ENCODE measurements at regions not wholly inside any gene's neighbourhood (a gene's known extent, or its start where the extent isn't known, plus 50 kb on each side); places are given as distances from the start of the nearest gene placed in this dataset.
"Not testable (repeated sequence)": the region's sequence is repeated elsewhere in the genome, so short reads cannot be mapped to it uniquely, and the experiment has no call there.

DNA sequence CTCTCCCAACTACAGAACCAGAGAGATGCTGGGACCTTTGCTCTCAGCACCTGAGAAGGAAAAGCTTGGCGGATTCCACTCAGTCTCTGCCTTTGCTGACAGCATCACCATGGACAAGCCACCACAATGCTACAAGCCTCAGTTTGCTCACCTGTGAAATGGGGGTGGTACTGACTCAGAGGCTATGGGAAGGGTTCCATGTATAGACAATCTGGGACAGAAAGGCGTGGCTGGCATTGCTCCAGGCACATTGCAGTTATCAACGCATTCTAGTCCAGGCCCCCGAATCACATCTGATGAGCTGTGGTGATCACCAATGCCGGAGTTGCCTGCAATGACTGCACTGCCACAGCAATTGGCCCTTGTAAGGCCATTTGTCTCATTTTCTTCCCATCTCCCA is 72.6 kb downstream of the ISX start:
- DNase-seq, result no peak

DNA sequence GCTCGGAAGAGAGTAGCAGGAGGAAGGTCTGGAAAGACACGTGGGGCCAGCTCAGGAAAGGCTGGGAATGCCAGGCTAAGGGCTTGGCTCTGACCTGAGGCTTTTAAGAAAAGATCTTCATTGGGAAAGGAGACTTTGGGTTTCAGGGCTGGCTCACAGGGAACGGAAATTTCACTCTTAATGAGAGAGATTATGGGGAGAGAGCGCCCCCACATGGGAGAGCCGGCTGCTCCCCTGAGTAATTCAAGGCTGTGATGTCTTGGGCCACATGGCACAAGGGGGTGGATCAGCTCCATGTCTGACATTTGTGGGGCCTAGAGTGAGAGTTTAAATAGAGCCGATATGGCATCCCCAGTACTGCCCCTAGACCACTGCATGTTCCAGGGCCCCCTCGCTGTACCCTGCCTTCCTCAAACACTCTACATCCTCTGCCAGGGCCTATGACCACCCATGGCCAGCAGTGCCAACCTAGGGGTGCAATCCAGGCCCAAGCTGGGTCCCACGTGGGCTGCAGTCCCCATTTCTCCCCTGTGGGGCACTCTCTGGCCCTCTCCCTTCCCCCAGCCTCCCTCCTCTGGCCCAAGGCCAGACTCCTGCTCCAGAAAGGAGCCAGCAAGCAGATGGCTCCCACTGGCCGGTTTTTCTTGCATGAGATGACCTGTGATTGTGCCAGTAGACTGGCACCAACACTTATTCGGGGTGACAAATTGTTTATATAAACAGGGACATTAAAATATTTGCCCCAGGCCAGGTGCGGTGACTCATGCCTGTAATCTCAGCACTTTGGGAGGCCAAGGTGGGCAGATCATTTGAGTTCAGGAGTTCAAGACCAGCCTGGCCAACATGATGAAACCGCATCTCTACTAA is 75.2 kb downstream of the ISX start:
- DNase-seq, result peak; percentile 86

- no peak for DNase-seq
Measured at GRCh38 chr22:35148381-35148780, 82.4 kb downstream of the ISX start.

DNA sequence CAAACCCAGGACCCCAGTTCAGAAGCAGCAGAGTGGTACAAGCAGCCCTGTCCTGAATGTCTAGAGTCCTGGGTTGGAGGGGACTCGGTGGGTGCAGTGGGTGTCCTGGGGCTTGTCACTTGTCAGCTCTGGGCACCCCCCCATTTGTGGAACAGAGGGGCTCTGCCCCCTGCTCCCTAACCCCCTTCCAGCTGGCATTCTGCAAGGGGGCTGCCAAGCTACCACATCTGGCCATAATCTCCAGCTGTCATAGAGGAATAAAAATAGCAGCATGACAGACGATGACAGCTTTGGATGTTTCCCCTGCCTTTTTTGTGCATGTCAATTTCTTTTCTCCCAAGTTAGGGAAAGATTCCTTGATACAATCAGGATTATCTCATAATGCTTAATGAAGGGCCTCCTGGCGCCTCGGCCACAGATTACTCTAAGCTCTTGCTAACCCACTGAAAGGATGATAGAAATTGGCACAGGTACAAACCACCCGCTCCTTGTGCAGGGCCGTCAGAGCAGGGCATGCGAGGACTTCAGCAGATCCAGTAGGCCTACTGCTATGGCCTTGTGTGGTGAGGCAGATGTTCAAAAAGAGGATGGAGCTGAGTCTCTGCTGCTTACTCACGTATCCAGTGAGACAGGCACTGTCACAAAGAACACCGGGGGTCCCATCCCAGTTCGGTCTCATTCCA is 83.0 kb downstream of the ISX start:
- DNase-seq, result no peak

DNA sequence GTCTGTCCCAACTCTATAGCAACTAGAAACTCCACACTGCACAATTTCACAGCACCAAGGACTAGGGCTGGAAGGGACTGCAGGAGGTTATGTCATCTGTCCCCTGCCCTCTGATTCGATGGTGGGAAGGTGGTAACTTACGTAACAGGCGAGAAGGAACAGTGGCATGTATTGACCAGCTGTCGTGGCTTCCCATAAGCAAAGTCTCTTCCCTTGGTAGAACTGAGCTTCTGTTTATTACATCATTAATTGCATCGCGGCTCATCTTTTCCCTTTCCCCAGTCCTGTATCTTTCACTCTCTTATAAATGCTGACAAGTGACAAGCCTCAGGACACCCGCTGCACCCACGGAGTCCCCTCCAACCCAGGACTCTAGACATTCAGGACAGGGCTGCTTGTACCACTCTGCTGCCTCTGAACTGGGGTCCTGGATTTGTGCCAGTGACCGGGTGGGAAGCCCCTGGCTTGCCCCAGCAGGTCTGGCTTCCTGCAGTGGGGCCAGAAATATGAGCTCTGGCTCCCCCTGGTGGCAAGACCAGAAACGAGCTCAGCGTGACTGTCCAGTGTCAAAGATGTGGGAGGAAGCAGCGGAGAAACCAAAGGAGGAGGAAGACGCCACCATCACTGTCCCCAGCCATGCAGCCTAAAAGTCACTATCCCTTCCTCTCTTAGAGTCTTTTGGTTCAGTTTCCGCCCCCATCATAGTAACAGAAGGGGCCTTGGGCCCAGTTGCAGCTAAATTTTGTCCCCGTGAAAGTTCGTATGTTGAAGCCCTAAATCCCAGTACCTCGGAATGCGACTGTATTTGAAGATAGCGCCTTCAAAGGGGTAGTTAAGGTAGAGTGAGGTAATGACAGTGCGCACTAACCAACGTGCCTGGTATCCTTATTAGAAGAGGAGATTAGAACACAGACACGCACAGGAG is 84.5 kb downstream of the ISX start:
- peak; percentile 68 for DNase-seq

DNA sequence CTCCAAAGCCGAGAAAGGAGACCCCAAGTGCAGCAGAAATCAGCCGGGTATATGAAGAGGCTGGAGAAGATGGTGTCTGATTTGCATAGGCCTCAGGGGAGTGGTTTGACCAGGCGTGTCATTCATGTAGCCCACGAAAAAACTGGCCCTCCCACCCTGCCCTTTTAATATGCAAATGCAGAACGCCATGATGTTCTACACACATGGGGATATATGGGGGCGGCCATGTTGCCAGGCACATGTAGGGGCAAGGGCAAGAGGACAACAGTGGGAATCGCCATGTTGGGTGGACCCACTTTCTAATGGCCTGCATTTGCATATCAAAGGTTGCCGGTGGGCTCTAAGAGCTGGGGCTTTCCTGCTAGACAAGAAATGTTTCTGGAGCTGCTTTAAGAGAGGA is 86.4 kb downstream of the ISX start:
- no peak for DNase-seq

GRCh38 chr22:35154937-35155387 is 89.0 kb downstream of the ISX start:
- DNase-seq, result peak; percentile 79

- DNase-seq, result peak; percentile 38
Measured at GRCh38 chr22:35155403-35156025, 89.6 kb downstream of the ISX start.

GRCh38 chr22:35156945-35157344 is 91.0 kb downstream of the ISX start:
- no peak for DNase-seq

DNA sequence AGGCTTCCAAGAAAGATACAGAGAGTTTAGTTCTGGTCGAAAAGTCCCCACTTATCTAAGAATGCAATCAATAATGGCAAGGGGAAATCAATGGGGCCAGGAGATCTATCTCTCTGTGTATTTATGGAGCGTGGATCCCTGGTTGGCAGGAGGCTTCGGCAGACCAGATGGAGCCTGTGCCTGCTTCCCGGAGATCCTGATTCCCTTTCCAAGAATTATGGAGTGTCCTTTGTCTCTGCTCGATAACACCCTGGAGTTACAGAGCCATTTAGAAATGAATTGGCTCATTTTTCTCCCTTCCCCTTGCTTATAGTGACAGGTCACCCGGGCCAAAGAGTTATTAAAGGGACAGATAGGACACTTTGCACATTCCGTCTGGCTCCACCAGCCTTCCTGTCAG is 92.4 kb downstream of the ISX start:
- DNase-seq, result no peak

- DNase-seq, result no peak
Measured at GRCh38 chr22:35159343-35159742, 93.4 kb downstream of the ISX start.

DNA sequence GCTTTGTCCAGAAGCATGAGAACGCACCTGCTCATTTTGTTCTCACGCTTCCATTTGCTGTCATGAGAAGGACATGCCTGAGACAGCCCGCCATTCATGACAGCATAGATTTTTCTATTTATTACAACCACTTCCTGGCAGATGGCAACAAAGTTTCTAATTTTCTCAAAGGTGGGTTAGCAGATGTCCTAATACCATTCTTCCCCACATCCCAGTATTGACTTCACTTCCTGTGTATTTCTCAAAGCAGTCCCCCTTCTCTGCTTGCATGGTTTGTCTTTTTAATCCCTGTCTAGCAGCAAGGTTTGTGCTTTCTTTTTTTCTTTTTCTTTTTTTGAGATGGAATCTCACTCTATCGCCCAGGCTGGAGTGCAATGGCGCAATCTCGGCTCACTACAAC is 94.3 kb downstream of the ISX start:
- no peak for DNase-seq

DNA sequence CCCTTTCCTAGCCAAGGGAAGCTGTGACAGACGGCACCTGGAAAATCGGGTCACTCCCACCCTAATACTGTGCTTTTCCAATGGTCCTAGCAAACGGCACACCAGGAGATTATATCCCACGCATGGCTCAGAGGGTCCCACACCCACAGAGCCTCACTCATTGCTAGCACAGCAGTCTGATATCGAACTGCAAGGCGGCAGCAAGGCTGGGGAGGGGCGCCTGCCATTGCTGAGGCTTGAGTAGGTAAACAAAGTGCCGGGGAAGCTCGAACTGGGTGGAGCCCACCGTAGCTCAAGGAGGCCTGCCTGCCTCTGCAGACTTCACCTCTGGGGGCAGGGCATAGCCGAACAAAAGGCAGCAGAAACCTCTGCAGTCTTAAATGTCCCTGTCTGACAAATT is 91.4 kb upstream of the HMGXB4 start:
- not testable (repeated sequence) for DNase-seq

GRCh38 chr22:35170716-35171697 is 86.3 kb upstream of the HMGXB4 start:
- peak; percentile 33 for DNase-seq

GRCh38 chr22:35172442-35172841 is 84.9 kb upstream of the HMGXB4 start:
- peak; percentile 99 for DNase-seq

DNA sequence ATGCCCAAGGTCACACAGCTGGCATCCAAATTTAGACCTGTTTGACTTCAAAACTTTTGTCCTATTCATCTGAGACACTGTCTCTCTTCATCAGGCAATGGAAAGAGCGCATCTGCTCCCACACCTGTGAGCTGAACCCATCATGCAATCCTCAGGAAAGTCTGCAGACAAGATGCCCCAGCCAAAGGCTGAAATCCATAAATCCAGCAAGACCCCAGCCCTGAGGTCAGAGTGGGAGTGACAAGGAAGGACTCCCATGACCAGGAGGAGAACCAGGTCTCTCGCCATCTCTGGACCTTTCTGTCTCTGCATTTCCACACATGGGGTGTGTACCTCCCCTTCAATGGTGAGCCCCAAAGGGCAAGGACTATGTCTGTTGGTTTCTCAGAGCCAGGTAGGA is 83.6 kb upstream of the HMGXB4 start:
- no peak for DNase-seq

DNA sequence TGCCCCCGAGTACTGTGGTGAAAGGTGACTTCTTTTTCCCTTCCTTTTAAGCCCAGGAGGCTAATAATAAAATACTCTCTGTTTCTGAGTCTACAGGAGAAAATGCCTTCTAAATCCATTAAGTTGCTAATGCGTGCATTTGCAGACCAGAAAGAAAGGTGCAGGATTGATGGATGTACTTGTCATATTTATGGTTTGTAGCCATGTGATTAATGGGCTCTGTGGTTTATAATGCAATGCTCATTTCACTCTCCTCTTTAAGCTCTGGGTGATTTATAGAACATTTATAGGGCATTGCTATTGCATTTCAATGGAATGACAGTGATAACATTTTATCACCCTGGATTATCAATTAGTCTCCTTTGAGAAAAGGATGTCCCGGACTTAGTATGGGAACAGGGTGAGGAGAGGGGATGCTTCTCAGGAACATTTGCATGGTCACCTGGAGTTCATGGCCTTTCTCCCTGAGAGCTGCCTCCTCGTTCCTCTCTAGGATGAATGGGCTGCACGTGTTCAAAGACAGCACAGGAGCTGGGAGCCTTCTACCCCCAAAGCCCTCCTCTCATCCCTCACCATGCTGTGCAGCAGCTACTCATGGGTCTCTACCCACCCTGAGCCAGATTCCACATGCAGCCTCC is 82.8 kb upstream of the HMGXB4 start:
- peak; percentile 66 for DNase-seq

DNA sequence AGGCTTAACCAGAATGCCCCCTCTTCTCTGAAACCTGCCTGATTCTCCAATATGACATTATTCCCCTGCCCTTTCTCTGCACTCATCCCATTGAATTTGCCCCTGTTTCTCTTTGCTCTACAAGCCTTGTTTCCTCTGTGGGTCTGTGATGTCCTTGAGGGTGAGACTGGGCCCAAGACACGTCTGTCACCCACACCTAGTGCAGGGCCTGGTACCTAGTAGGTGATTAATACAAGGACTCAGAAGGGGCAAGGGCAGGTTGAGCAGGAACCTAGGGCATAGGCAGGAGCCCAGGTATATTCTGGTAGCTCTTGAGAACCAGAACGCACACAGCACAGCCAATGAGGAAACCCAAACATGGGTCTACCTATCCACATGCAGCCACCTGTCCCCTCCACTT is 81.9 kb upstream of the HMGXB4 start:
- DNase-seq, result no peak

DNA sequence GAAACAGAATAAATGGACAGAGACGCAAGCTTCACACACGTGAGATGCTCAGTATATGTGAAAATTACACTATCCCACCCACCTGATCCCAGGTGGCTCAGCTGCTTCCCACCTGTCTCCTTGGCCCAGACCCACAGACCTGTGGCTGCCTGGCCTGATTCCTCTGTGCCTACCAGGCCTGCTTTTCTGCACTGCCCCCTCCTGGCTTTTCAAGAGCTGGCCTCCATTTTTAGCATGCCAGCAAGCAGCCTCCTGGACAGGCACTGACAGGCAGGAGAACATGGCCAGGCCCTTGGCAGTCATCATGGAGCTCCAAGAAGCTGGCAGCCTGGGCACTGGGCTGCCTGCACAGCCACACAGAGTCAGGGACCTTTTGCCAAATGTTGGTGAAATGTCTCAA is 79.5 kb upstream of the HMGXB4 start:
- peak; percentile 33 for DNase-seq

DNA sequence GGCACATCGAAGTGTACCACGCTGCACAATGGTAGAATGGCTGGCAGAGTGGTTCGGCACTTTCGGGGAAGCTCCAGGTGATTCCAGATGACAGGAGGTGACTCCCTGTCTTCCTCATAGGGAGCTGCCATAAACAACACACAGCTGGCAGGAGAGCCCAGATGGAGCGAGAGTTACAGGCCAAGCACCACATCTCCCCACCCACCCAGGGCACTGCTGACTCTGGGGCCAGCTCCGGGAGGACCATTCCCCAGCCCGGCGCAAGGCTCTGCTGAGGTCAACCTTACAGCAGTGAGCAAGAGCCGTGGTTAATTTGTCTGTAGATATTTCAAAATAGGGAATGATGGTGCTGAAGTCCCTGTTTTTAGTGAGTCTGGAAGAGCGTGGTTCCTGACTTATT is 78.8 kb upstream of the HMGXB4 start:
- no peak for DNase-seq

GRCh38 chr22:35183917-35184316 is 73.4 kb upstream of the HMGXB4 start:
- no peak for DNase-seq

All from NCI-H69 (cell line).